ENCODE measurements at regions not wholly inside any gene's neighbourhood (a gene's known extent, or its start where the extent isn't known, plus 50 kb on each side); places are given as distances from the start of the nearest gene placed in this dataset.

DNA sequence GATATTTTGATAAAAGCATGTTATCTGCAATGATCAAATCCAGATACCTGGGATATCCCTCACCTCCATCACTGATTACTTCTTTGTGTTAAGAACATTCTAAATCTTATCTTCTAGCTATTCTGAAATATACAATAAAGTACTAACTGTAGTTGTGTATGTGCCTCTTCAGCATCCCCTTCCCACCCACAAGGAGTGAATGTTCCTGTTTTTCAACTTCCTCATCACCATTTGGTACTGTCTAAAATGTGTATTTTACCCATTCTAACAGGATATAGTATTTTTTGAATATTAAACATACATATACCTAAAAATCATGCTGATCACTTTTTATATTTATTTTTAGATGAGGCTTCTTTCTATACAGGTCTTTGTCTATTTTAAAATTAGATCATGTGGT is 1252.6 kb downstream of the TMEM121 start:
- no peak for TF ChIP-seq POLR2A (IDR thresholded peaks at IDR 0.05; ENCODE audit: extremely low read depth, insufficient read length)
- TF ChIP-seq, protein P1, sequence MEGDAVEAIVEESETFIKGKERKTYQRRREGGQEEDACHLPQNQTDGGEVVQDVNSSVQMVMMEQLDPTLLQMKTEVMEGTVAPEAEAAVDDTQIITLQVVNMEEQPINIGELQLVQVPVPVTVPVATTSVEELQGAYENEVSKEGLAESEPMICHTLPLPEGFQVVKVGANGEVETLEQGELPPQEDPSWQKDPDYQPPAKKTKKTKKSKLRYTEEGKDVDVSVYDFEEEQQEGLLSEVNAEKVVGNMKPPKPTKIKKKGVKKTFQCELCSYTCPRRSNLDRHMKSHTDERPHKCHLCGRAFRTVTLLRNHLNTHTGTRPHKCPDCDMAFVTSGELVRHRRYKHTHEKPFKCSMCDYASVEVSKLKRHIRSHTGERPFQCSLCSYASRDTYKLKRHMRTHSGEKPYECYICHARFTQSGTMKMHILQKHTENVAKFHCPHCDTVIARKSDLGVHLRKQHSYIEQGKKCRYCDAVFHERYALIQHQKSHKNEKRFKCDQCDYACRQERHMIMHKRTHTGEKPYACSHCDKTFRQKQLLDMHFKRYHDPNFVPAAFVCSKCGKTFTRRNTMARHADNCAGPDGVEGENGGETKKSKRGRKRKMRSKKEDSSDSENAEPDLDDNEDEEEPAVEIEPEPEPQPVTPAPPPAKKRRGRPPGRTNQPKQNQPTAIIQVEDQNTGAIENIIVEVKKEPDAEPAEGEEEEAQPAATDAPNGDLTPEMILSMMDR (IDR thresholded peaks at IDR 0.05; ENCODE audit: low read depth, low read length): no peak
- TF ChIP-seq MYC (IDR thresholded peaks at IDR 0.05; ENCODE audit: low read depth, low read length): no peak
- TF ChIP-seq, protein P2, sequence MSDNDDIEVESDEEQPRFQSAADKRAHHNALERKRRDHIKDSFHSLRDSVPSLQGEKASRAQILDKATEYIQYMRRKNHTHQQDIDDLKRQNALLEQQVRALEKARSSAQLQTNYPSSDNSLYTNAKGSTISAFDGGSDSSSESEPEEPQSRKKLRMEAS (IDR thresholded peaks at IDR 0.05; ENCODE audit: low read depth, low read length): no peak

All from NB4 (cell line).